ENCODE measurements at regions not wholly inside any gene's neighbourhood (a gene's known extent, or its start where the extent isn't known, plus 50 kb on each side); places are given as distances from the start of the nearest gene placed in this dataset.
"Not testable (repeated sequence)": the region's sequence is repeated elsewhere in the genome, so short reads cannot be mapped to it uniquely, and the experiment has no call there.

DNA sequence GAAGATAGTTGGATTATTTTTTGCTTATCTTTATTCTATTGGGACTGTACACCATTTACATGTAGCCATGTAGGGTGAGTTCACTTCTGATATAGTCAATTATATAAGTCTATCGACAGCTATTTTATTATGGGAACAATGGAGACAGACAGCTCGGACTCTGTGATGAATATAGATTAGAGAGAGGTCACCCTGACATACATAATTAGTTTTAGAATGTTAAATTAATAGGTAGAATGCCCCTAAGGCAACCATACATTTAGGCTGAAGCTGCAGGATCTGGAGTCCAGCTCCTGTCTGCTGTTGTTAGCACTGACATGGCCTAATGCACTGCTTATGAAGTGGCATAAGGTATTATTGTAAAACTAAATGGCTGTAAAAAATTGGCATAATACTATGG, 700.8 kb downstream of the MAT2B start:
- no peak for DNase-seq (ENCODE audit: low spot score)

DNA sequence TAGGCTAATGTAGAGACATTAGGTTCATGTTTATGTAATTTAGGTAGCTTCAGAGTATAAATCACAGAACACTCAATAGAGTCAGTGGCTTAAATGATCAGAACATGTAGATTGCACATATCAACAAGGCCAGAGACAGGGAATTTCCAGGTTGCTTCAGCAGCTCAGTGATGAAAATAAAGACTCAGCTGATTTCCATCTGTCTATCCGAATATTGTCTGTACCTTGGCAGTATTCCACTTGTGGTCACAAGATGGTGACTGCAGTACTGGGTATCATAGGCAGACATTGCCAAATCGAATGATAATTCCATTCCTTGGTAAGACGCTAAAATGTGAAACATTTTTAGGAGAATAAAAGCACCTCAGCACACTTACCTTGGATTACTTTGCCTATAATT, 702.2 kb downstream of the MAT2B start:
- no peak for DNase-seq (ENCODE audit: low spot score)

DNA sequence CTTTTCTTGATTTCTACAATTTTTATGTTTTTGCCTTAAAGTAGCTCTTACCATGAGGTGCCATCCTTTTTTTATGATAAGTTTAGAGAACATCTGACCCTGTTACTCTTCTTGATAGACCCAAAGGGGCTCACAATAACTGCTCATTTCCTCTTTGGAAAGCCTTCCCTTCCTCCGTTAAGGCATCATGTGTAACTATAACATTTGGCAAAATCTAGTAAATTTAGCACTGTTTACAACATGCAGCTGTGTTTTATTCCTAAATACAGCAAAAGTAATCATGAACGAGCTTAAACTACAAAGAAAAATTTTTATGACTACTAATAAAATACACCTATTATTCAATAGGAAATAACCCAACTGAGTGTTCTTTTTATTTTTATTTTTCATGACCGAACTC, 705.1 kb downstream of the MAT2B start:
- DNase-seq (ENCODE audit: low spot score) = no peak

DNA sequence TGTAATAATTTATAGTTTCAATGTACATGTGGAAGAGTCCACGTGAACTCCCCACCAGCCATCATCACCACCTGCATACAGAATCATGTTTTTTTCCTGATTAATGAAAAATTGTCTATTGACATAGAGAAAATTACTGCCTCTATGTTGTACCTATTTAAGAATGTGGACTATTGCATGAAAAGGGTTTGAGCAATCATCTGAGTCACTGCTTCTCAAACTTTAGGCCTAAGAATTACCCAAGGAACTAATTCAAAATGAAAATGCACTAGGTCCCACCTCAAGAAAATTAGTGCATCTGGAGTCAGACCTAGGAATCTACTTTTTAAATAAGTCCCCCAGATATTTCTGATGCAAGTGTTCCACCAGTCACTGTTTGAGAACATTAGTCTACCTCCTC, 709.3 kb downstream of the MAT2B start:
- DNase-seq (ENCODE audit: low spot score) = no peak

DNA sequence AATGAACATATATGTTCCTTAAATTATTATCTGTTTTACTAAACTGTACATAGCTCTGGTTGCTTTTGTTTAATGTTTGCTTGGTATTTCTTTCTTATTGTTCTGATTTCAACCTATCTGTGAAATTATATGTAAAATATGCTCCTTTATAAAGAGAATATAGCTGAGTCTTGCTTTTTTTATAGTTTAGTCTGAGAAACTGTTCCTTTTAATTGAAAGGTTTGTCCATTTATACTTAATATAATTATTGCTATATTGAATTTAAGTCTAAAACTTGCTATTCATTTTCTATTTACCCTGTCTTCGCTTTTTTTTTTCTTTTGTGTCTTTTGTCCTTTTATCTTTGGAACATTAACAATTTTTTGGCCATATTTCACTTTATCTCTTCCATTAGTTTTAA, 712.0 kb downstream of the MAT2B start:
- no peak for DNase-seq (ENCODE audit: low spot score)

DNA sequence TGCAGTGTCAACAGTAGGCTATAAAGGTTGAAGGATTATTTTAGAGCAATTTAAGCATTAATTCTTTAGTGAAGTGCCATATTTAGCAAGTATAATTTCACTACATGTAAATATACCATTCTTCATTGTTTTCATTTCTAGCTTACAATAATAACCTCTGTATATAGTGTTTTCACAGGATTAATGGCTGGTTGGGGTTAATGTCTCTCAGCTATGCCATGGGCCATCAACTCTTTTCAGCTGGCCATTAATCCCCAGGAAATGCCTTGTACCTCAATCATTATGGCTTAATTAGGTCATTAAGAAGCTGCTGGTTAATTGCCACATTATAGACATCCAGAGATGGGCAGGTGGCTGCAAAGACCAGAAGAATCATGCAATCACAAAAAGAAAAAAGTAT, 715.1 kb downstream of the MAT2B start:
- no peak for DNase-seq (ENCODE audit: low spot score)

DNA sequence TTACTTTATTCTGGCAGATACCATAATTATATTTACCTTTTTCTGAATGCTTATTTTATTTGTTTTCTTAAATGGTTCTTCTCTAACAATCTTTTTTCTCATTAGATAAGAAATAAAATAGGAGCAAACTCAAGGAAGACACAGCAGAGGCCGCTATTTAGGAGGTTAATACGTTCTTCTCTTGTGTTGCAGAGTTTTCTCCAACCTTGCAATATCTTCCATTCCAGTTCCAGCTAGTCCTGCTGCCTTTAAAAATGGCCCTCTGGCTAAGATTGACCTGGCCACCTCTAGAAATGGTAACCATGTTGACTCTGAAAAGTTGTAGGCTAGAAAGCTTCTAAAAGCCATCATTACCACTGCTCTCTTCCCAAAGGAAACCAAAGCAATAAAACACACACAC, 718.8 kb downstream of the MAT2B start:
- DNase-seq (ENCODE audit: low spot score) = no peak

DNA sequence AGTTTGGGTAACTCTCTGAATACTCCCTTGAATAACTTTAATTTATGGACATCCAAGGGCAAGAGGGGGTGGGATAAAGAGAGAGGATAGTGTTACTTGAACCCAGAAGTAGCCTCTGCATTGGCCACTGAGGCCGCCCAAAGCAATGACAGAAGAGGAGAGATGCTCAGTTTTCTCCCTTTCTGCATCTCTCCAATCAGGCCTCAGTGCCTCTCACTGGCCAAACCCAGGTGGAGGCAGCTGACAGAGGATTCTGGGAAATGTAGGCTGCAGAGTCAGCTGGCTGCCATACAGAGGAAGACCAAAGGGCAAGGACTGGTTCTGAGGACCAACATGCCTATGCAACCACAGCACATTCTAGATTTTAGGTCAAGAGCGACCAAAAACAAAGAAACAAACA, 719.4 kb downstream of the MAT2B start:
- no peak for DNase-seq (ENCODE audit: low spot score)

DNA sequence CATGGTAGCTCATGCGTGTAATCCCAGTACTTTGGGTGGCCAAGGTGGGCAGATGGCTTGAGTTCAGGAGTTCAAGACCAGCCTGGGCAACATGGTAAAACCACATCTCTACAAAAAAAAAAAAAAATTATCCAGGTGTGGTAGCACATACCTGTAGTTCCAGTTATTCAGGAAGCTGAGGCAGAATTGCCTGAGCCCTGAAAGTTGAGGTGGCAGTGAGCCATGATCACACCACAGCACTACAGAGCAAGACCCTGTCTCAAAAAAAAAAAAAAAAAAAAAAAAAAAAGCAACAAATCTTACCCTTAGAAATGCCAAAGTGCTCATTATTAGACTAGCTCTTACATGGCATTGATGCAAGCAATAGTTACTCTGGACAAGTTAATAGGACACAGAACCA, 724.9 kb downstream of the MAT2B start:
- DNase-seq (ENCODE audit: low spot score) = no peak

DNA sequence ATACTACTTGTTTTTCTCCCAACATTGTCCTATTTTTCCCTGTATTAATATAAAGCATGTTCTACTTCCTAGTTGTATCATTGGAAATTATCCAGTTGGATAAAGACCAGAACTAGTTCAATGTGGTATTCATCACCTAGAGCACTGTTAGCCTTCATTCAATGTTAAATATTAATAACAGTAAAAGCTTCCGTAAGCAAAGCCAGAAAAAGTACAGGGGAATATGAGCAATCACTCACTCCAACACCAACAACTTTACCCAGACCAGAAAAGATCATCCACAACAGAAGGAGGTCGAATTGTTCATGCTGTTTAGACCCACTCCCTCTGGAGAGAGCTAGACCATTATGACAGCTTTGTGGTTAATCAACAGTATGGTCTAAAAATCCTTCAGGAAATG, 728.4 kb downstream of the MAT2B start:
- no peak for DNase-seq (ENCODE audit: low spot score)

DNA sequence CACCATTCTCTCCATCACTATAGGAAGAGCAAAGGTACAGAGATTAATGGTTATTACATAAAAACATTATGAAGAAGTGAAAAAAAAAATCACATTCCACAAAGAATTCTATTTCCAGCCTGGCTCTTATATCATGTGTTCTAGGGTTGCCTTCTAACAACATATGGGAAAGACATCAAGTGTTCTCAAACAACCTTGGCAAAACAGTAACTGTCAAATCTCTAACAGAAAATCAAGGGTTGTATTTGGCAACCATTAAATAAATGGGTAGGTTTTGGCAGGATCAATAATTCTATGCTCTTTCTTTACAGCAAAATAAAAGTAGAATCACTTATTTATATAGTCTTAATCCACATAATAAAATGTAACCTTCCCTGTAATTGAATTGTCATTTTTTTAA, 728.9 kb downstream of the MAT2B start:
- no peak for DNase-seq (ENCODE audit: low spot score)

DNA sequence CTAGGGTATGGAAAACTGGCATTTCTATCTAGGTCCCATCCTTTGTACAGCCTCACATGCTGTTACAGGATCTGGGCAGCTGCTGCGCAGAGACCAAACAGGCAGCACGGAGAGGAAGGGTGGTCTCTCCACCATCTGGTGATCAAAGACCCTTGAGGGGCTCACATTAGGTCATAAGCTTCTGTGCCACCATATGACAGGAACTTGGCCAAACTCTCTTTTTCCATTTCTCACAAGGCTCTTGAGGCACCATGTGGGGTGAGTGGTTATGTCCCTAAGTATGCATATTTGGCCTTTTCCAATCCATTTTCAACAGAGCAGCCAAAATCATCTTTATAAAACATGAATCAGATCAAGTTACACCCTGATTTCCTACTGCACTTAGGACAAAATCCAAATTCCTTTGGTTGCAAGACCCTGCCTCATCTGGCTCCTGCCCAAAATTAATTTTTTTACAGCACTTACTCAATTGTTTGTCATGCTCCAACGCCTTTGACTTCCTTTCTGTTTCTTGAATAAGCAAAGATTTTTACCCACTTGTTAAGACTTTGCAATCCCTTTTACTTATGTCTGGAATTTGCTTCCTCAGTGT, 730.0 kb downstream of the MAT2B start:
- no peak for DNase-seq (ENCODE audit: low spot score)

DNA sequence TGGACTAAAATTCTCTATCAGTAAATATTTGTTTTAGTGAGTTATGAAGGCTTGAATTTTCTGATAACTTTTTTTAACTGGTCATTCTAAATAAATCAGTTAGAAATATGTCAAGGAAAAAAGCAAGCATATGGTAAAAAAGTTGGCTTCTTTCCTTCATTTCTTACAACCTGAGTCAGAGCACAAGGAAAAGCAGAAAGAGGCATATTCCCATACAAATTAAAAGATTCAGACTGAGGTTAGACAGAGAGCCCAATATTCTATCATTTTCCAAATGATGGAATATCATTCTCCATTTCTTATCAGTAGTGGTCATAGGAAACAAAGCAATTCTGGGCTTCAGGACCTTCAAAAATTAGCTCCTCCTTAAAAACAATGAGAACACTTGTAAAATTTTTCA, 732.1 kb downstream of the MAT2B start:
- DNase-seq (ENCODE audit: low spot score) = no peak

DNA sequence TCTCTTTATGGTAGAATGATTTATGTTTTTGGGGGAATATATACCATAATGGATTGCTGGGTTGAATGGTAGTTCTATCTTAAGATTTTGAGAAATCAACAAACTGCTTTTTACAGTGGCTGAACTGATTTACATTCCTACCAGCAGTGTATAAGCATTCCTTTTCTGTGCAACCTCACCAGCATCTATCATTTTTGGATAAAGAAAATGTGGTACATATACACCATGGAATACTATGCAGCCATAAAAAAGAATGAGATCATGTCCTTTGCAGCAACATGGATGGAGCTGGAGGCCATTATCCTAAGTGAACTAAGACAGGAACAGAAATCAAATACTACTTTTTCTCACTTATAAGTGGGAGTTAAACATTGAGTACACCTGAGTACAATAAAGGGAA, 746.4 kb downstream of the MAT2B start:
- not testable (repeated sequence) for DNase-seq (ENCODE audit: low spot score)

DNA sequence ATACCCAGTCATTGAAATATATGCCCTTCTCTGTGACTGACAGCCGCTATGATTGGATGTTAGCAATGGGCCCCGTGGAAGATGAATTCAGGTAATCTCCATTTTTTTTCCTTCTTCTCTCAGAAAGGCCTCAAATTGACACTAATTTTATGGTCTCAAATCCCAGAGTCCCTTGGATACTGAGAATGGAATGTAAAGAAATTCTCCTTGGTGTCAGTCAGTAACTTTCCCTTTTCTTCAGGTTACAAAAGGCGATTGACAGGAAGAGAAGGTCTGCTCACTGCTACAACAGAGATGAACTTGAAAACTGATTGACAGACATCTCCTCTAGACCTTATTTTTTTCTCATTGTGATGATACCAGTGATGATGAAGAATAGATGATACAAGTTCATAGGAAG, 748.3 kb downstream of the MAT2B start:
- no peak for DNase-seq (ENCODE audit: low spot score)

DNA sequence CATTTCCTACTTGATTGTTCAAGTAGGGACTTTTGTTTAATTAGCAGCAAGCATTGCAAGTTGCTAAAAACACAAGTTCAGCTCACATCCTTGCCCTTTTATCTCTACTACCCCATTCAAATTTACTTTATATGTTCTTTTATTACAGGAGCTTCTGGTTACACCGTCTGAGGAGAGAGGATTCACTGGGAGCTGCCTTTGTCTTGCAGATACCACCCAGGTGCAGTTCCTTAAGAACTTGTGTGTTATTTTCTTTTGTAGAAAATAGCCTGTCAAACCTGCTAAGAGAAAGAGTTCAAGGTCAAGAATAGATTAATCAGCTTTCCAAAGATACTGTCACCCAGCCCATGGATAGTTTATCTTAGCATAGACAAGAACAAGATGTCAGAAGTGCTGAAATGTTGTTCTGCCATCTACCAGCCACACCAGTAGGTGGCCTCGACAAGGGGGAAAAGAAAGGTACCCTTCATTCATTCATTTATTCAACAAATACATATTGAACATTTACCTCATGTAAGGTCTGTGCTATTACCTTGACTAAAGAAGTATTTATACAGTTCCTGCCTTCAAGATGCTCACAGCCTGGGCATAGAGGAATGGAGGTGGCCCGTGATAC, 750.3 kb downstream of the MAT2B start:
- DNase-seq (ENCODE audit: low spot score) = no peak

DNA sequence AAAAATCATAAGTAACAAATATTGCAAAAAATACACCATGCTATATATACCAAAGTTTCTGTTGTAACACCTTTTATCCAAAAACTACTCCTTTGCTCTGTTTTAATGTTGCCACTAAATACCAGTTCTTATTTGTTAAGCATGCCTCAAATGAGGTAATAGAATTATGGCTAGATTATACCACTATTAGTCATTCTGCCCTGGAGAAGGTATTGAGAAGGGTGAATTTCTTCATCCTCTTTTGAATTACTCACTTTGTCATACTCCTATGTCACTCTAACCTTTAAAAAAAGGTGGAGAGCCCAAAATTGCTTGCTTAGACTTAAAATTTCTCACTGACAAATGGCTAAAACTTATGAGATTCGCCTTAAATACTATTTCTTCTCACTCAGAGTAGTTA, 750.9 kb downstream of the MAT2B start:
- DNase-seq (ENCODE audit: low spot score) = no peak

DNA sequence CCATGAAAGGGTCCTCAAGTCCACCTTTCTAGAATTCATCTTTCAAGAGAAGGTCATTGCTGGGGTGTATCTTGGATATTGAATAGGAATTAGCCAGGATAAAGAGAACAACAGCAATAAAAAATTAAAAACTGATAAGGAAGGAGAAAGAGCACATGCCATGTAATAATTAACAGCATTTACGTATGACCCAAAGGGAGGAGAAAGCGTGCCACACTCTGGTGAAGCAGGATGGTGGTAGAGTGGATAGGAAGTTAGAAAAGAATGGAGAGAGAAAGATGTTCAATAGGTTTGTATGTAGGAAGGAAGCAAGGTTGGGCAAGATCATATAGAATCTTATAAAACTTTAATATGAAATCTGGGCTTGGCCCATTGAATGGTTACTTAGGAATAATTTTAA, 751.5 kb downstream of the MAT2B start:
- no peak for DNase-seq (ENCODE audit: low spot score)

DNA sequence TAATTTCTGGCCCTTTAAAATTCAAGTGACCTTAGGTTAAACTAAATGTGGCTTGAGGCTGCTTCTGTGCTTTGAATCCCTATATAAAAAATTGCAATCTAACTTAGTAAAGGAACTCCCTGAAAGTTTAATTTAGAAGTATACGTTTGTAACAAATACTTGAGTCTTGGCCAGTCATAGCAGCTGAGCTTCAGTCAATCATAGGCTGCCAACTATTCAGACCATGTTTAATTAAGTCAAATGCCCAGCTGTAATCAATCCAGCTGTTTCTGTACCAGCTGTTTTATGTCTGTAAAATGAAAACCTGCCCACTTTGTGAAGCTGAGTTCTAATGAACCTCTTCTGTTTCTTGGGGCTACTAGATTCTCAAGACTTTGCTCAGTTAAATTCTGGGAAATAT, 760.1 kb downstream of the MAT2B start:
- DNase-seq (ENCODE audit: low spot score) = no peak

DNA sequence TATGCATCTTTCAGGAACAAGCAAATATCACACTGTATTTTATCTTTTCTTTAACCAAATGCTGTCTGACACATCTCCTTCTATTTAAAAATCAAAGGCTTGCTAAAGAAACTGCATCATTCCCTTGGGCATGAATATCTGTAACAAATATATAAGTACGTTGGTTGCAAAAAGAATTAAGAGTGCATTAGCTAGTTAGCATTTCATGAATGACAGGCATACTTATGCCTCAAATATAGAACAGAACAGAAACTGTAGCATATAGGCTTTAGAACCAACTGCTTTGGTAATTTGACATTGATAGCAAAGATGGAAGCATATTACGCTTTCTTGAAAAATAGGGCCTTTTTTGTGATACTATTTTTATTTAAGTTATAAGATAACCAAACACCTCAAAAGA, 761.2 kb downstream of the MAT2B start:
- DNase-seq (ENCODE audit: low spot score) = no peak

DNA sequence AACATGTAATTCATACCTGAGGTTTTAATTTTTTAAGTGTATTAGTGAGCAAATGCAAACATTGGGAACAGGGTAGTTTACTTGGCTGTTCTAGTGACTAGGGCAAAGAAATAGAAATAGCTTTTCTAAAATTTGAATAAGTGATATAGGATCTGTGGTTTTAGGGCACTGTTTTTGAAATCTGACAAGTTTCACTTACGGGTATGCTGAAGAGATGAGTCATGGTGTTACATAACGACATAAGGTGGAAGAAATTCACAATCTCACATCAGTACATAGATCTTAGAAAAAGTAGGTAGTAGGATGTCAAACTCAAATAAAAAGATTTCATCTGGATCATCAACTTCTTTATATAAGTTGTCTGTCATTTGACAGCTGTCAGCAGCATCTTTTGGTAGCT, 772.3 kb downstream of the MAT2B start:
- no peak for DNase-seq (ENCODE audit: low spot score)

DNA sequence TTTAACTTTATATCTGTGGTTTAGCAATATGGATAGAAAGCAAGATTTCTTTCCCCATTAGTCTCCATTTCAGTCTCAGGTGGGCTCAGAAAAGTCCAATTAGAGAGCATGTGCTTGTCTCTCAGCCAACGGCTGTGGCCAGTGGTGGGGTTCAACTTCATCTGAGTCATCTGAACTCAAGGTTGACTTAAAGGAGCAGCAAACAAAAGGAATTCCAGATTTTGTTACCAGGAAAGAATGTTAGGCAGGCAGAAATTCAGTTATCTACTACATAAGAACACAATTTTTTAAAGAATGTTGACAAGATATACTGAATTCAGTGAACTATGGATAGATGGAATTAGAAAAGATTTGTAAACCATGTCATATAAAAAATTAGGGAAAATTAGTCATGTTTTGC, 784.1 kb downstream of the MAT2B start:
- no peak for DNase-seq (ENCODE audit: low spot score)

DNA sequence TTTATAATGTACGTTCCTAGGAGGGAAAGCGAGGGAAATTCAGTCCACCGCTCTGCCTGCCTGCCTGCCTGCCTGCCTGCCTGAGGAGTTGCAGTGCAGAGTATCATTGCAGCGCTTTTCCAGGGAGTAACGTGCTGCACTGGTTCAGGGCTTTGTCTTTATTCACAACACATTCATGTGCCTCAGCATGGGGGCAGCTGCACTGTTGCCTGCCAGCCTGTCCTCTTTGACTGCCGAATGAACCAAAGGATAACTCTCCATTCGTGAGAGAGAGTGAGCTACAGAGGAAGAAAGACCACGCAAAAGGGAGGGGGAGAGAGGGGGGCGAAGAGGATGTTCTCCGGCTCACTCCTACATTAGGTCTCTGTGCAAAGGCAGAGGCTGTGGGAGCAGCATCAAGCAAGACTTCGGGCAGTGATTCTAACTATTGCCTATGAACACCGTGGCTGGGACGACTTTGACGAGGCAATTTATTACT, 791.2 kb downstream of the MAT2B start:
- no peak for DNase-seq (ENCODE audit: low spot score)

DNA sequence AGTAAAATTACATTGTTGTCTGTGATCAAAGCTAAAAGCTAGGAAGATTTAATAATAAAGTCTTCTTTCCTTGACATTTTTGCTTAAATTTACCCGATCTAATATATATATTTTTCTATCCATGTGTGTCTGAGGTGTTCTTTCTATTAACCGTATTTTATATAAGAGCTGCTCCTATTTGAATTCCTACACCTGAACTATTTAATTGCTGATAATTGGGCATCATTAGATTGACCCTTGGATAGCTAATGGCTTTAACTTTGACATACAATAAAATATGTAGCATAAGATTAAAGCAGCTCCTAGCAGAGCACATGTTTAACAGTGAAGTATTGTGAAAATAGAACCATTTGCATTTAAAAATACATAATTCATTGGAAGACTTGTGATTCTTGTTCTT, 792.7 kb downstream of the MAT2B start:
- no peak for DNase-seq (ENCODE audit: low spot score)

DNA sequence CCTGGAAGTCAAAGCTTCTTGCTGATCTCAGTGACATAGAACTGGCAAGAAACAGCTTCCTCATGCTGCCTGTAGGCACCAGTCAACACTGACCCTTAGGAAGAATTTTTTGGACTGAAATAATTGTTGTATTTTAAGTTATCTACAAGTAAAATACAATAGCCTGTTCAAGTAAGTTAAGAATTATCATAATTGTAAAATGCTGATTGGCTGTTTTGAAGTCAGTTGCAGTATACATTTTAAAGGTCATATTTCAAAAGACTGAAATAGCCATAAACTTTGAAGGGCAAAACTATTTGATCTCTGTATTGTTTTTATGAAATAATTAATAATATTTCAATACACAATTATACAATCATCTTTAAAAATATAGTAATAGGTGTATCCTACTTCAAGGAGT, 794.9 kb downstream of the MAT2B start:
- no peak for DNase-seq (ENCODE audit: low spot score)

Data from HuH-7.5 (cell line).